WTC11 (cell line): ENCODE measurements at regions not wholly inside any gene's neighbourhood (a gene's known extent, or its start where the extent isn't known, plus 50 kb on each side); places are given as distances from the start of the nearest gene placed in this dataset.

Source experiments
- CTCF ChIP-seq: fragments of 200-600 bp; IDR thresholded peaks from 2 replicates; pipeline ENCODE4 v1.8.0; 2022; ENCODE audit warnings: antibody characterized with exemption
- FOXK1 ChIP-seq: sonication (generic); formaldehyde crosslinking; IDR thresholded peaks from 2 replicates; pipeline ENCODE4 v1.8.0; 2022; ENCODE audit warnings: mild to moderate bottlenecking, moderate library complexity, missing genetic modification reagents
- MLX ChIP-seq: sonication (generic); formaldehyde crosslinking; IDR thresholded peaks from 2 replicates; pipeline ENCODE4 v1.8.1; 2023; ENCODE audit warnings: mild to moderate bottlenecking, missing genetic modification reagents, moderate library complexity
- OVOL2 ChIP-seq: fragments of 250-450 bp; sonication (Bioruptor Pico); IDR thresholded peaks from 2 replicates; pipeline ENCODE4 v1.9.0; 2021; ENCODE audit warnings: mild to moderate bottlenecking, borderline replicate concordance
- TP53 ChIP-seq: sonication (generic); formaldehyde crosslinking; IDR thresholded peaks from 2 replicates; pipeline ENCODE4 v1.8.1; 2023; ENCODE audit warnings: mild to moderate bottlenecking, missing genetic modification reagents
- ZBTB43 ChIP-seq: sonication (generic); formaldehyde crosslinking; IDR thresholded peaks from 2 replicates; pipeline ENCODE4 v1.8.1; 2023; ENCODE audit warnings: mild to moderate bottlenecking, missing genetic modification reagents
- ZNF263 ChIP-seq: sonication (generic); formaldehyde crosslinking; IDR thresholded peaks from 2 replicates; pipeline ENCODE4 v1.8.1; 2022; ENCODE audit warnings: low read depth, mild to moderate bottlenecking, moderate library complexity, missing genetic modification reagents

- TF ChIP-seq FOXK1 (CRISPR knock-in tag): no peak
- TF ChIP-seq TP53: no peak
- TF ChIP-seq CTCF: no peak
- TF ChIP-seq ZBTB43 (CRISPR knock-in tag): no peak
- TF ChIP-seq ZNF263: no peak
- TF ChIP-seq MLX (CRISPR knock-in tag): no peak
- TF ChIP-seq OVOL2 (CRISPR knock-in tag): no peak
Observed at GRCh38 chr14:25350802-25351201, 300.9 kb upstream of the STXBP6 start.
